OCI-LY1 (cell line): ENCODE measurements at regions not wholly inside any gene's neighbourhood (a gene's known extent, or its start where the extent isn't known, plus 50 kb on each side); places are given as distances from the start of the nearest gene placed in this dataset.
"Not testable (repeated sequence)": the region's sequence is repeated elsewhere in the genome, so short reads cannot be mapped to it uniquely, and the experiment has no call there.

ENCODE experiments used
- CTCF ChIP-seq: fragments of 200-600 bp; sonication (generic), shearing (Covaris generic); IDR thresholded peaks from 2 replicates; pipeline ENCODE4 v1.5.1; 2017; ENCODE audit warnings: mild to moderate bottlenecking, antibody characterized with exemption, low read length, moderate library complexity, mixed read lengths
- EZH2 ChIP-seq: fragments of 200-600 bp; sonication (generic), shearing (Covaris generic); IDR thresholded peaks from 2 replicates; pipeline ENCODE4 v1.8.0; 2017; ENCODE audit warnings: borderline replicate concordance, mixed run types, mild to moderate bottlenecking, antibody characterized with exemption, low read length, moderate library complexity, mixed read lengths

DNA sequence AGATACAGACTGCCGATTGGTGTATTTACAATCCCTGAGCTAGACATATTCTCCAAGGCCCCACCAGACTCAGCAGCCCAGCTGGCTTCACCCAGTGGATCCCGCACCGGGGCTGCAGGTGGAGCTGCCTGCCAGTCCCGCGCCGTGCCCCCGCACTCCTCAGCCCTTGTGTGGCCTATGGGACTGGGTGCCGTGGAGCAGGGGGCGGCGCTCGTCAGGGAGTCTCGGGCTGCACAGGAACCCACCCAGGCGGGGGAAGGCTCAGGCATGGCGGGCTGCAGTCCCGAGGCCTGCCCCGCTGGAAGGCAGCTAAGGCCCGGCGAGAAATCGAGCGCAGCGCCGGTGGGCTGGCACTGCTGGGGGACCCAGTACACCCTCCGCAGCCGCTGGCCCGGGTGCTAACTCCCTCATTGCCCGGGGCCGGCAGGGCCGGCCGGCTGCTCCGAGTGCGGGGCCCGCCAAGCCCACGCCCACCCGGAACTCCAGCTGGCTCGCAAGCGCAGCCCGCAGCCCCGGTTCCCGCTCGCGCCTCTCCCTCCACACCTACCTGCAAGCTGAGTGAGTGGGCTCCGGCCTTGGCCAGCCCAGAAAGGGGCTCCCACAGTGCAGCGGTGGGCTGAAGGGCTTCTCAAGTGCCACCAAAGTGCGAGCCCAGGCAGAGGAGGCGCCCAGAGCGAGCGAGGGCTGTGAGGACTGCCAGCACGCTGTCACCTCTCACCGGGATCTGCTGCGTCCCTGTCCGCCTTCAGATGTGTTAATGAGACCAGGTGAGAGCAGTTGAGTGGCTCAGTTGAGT is 137.8 kb upstream of the LCORL start:
- TF ChIP-seq CTCF, EZH2: not testable (repeated sequence)
